Posterior cingulate gyrus (tissue), 11 donors: ENCODE measurements at regions not wholly inside any gene's neighbourhood (a gene's known extent, or its start where the extent isn't known, plus 50 kb on each side); places are given as distances from the start of the nearest gene placed in this dataset.

Experiments
- DNase-seq, 10 donors: peaks; one replicate each; pipeline versions ENCODE4 v3.0.0 to v3.0.0-alpha.2; 2020 to 2021; ENCODE audit warnings: mixed read lengths in 3 of 10
- intact Hi-C: fragments of 100-400 bp; cut with DNase I; formaldehyde crosslinking; loops from one replicate; pipeline ENCODE4 v1.15.1; 2023

DNA sequence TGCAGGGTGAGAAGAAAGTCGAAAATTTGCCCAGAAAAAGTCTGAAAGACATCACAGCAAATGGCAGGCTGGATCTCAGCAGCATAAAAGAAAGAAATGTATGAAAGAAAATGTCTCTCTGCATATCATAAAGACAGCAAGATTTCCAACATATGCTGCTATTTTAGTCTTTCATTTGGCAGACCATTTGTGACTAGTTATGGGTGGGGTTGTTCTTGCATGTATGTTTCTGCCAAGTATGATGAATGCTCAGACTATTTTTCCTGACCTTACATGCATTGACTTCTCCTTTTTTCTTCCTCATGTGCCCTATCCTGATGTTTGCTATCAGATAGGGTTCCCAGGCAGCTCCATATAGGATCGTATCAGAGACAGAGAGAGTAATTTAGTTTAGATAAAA, 58.5 kb upstream of the PARD3B start:
- intact Hi-C loops, result no loop called here
- no peak for DNase-seq

DNA sequence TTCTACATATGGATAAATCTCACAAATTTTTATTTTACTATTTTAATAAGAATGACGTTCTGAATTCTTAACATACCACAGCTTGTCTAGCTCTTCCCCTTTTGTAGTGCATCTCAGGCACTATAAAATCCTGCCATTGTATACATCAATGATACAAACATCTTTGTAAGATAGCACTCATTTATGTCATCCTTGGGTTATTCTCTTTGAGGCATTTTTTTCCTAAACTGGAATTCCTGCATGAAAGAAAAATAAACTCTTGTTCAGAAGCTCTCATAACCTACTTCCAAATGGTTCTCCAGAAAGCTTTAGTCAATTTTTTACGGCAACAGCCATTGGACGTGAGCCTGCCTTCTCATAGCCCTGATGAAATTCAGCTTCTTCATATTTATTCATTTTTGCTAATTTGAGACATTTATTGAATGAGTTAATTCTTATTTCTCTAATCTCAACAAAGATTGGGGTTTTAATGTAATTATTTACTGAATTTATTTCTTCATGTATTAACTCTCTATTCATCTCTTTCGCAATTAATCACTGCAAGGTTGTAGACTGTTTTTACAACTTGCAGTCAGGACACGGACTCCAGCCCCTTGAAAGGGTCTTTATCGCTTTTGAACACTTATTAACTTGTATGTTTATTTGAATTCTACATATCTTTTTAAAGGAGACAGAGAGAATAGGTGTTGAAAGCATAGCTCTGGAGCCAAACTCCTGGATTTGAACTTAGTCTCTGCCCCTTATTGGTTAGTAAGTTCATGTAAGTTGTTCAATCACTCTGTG, 57.6 kb upstream of the PARD3B start:
- intact Hi-C loops, result no loop called here
- DNase-seq, result no peak

DNA sequence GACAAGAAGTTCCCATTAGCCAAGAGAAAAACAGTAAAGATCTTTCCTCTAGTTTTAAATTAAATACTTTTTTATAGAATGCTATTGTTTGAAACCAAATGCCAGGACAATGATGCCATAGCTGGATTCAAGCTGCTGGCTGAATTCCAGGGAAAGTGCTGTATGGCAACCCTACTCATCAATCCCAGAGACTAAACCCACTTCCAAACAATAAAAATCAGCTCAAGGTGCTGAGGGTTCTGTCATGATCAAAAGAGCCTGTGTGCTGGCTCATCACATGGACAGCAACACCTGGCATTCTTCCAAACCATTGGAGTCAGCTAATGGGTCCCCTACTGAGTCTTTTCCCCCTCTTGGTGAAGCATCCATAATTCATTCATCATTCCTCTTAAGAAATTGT, 53.7 kb upstream of the PARD3B start:
- DNase-seq, result no peak
- intact Hi-C loops, result no loop called here

DNA sequence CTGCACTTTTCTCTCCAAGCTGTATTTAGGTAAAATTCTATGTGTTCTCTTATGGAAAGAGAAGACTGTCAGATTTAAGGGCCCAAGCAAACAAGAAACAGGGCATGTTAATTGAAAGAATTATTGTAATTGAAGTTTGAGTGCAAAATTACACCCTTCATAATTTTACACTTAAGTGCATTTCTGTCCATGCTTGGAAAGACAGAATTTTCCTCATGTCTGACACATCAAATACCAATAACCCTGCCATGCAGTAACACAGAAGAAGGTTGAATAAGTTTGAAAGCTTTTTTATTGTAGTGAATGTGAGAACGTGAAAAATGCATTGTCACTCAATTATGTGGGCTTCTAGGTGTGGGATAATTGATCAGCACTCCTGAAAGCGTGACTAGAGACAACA, 52.9 kb upstream of the PARD3B start:
- no peak for DNase-seq
- intact Hi-C loops, result no loop called here

GRCh38 chr2:204494681-204495080, 50.6 kb upstream of the PARD3B start:
- intact Hi-C loops, result no loop called here
- DNase-seq, result no peak

DNA sequence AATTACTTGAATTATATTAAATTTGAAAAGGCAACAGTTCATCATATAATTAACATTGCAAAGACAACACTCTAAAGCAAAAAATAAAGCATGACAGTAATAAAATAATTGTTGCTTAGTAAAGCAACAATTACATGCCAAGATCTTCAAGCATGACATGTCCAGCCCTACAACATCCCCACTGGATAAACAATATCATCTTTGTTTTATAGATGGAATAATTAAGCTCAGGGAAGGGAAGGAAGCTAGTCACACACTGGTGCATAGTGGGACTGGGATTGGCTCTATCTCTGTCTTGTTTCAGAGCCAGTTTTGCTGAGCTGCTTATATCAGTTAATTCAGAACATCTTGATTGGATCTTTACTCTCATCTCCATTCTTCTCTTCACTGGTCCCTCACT, 49.9 kb upstream of the PARD3B start:
- intact Hi-C loops, result no loop called here
- DNase-seq, result no peak
